DND-41 (cell line): ENCODE measurements at regions not wholly inside any gene's neighbourhood (a gene's known extent, or its start where the extent isn't known, plus 50 kb on each side); places are given as distances from the start of the nearest gene placed in this dataset.

Experiments used
- ATAC-seq: fragments of 200-7000 bp; cut with Tn5 transposase; 3 replicates; pipeline ENCODE4 v1.9.1; 2021; ENCODE audit warnings: low read depth; ENCODE audit not compliant: insufficient read depth
- DNase-seq: peaks from one replicate; pipeline ENCODE4 v3.0.0-alpha.2; 2020
- H2AFZ ChIP-seq: 2 replicates; pipeline ENCODE4 v1.6.0; 2012; ENCODE audit warnings: low read depth, low read length
- H3K27ac ChIP-seq: 2 replicates; pipeline ENCODE4 v1.5.1; 2012; ENCODE audit warnings: low read length, inconsistent platforms
- H3K27me3 ChIP-seq: fragments of 200-600 bp; sonication (generic); 2 replicates; pipeline ENCODE4 v1.6.0; 2012; ENCODE audit warnings: low read length, mild to moderate bottlenecking, inconsistent platforms; ENCODE audit not compliant: insufficient read depth, poor library complexity
- H3K36me3 ChIP-seq: 2 replicates; pipeline ENCODE4 v1.5.1; 2012; ENCODE audit warnings: low read length, inconsistent platforms; ENCODE audit not compliant: insufficient read depth
- H3K4me1 ChIP-seq: 2 replicates; pipeline ENCODE4 v1.5.1; 2012; ENCODE audit warnings: mild to moderate bottlenecking, low read length; ENCODE audit not compliant: insufficient read depth
- H3K4me2 ChIP-seq: 2 replicates; pipeline ENCODE4 v1.6.0; 2012; ENCODE audit warnings: mild to moderate bottlenecking, moderate library complexity, low read length, inconsistent platforms; ENCODE audit not compliant: insufficient read depth
- H3K4me3 ChIP-seq, 2 experiments: fragments of 200-600 bp in 1 of 2; shearing (Covaris generic) in 1 of 2; 2 replicates each; pipeline ENCODE4 v1.5.1; 2012 to 2016; ENCODE audit warnings: inconsistent platforms in 2 of 2, low read length in 2 of 2, mild to moderate bottlenecking in 2 of 2, low read depth in 1 of 2, moderate library complexity in 1 of 2
- H3K79me2 ChIP-seq: 2 replicates; pipeline ENCODE4 v1.6.0; 2012; ENCODE audit warnings: low read length, inconsistent platforms; ENCODE audit not compliant: insufficient read depth
- H3K9ac ChIP-seq: 2 replicates; pipeline ENCODE4 v1.6.0; 2012; ENCODE audit warnings: low read depth, mild to moderate bottlenecking, inconsistent platforms, low read length, moderate library complexity
- H3K9me3 ChIP-seq: 2 replicates; pipeline ENCODE4 v1.5.1; 2012; ENCODE audit warnings: low read length, moderate library complexity, mild to moderate bottlenecking, inconsistent platforms; ENCODE audit not compliant: insufficient read depth, severe bottlenecking
- H4K20me1 ChIP-seq: 2 replicates; pipeline ENCODE4 v1.6.0; 2012; ENCODE audit warnings: low read length; ENCODE audit not compliant: insufficient read depth
- CTCF ChIP-seq: IDR thresholded peaks from 2 replicates; pipeline ENCODE4 v1.5.1; 2012; ENCODE audit warnings: borderline replicate concordance, low read length, moderate library complexity, mild to moderate bottlenecking; ENCODE audit not compliant: poor library complexity, severe bottlenecking; ENCODE audit errors: extremely low read depth
- EZH2 ChIP-seq: IDR thresholded peaks from 3 replicates; pipeline ENCODE4 v1.6.1; 2012; ENCODE audit warnings: borderline replicate concordance, low read depth, mild to moderate bottlenecking, moderate library complexity, low read length, inconsistent platforms; ENCODE audit not compliant: severe bottlenecking

- H3K4me1 ChIP-seq = no peaks in the 10 kb centered on the region
- no peaks in the 10 kb centered on the region for H3K79me2 ChIP-seq
- H3K27ac ChIP-seq = no peak overlapping the region
- no peak for DNase-seq
- H3K9me3 ChIP-seq = no peaks in the 10 kb centered on the region
- no peaks in the 10 kb centered on the region for H4K20me1 ChIP-seq
- TF ChIP-seq EZH2 (no peak), CTCF (no peak)
- no peaks in the 10 kb centered on the region for H3K36me3 ChIP-seq
- no peak for ATAC-seq
- H3K27me3 ChIP-seq = no peaks in the 10 kb centered on the region
- no peak overlapping the region for H3K4me3 ChIP-seq
- no peak overlapping the region for H3K9ac ChIP-seq
- no peak overlapping the region for H3K4me2 ChIP-seq
- H2AFZ ChIP-seq = no peak overlapping the region
Measured at GRCh38 chr2:128783193-128783671, 464.6 kb upstream of the HS6ST1 start.

GRCh38 chr2:128783896-128784295 is 465.2 kb upstream of the HS6ST1 start:
- no peak overlapping the region for H3K27ac ChIP-seq
- no peak for TF ChIP-seq CTCF
- no peak for TF ChIP-seq EZH2
- no peak overlapping the region for H3K4me3 ChIP-seq
- DNase-seq = no peak
- no peak overlapping the region for H2AFZ ChIP-seq
- H4K20me1 ChIP-seq = no peaks in the 10 kb centered on the region
- H3K9ac ChIP-seq = no peak overlapping the region
- H3K79me2 ChIP-seq = no peaks in the 10 kb centered on the region
- no peak overlapping the region for H3K4me2 ChIP-seq
- peaks cover 3% of the 10 kb centered on the region for H3K9me3 ChIP-seq
- no peaks in the 10 kb centered on the region for H3K36me3 ChIP-seq
- H3K4me1 ChIP-seq = no peaks in the 10 kb centered on the region
- no peak for ATAC-seq
- no peaks in the 10 kb centered on the region for H3K27me3 ChIP-seq

GRCh38 chr2:128784626-128785306 is 466.1 kb upstream of the HS6ST1 start:
- H3K4me1 ChIP-seq = no peaks in the 10 kb centered on the region
- H3K27ac ChIP-seq = no peak overlapping the region
- no peak overlapping the region for H3K4me3 ChIP-seq
- H3K27me3 ChIP-seq = no peaks in the 10 kb centered on the region
- H3K9ac ChIP-seq = no peak overlapping the region
- no peaks in the 10 kb centered on the region for H4K20me1 ChIP-seq
- H3K9me3 ChIP-seq = peaks cover 3% of the 10 kb centered on the region
- no peak for DNase-seq
- H3K79me2 ChIP-seq = no peaks in the 10 kb centered on the region
- no peak overlapping the region for H2AFZ ChIP-seq
- H3K4me2 ChIP-seq = no peak overlapping the region
- TF ChIP-seq CTCF = no peak
- no peak for TF ChIP-seq EZH2
- ATAC-seq = peak; percentile 27; the same call in 1 of the 3 replicates
- H3K36me3 ChIP-seq = no peaks in the 10 kb centered on the region

- no peak for ATAC-seq
Measured at GRCh38 chr2:128786316-128786715, 467.6 kb upstream of the HS6ST1 start.

More at GRCh38 chr2:128786316-128786715, 467.6 kb upstream of the HS6ST1 start:
- no peaks in the 10 kb centered on the region for H3K36me3 ChIP-seq
- no peak overlapping the region for H3K9ac ChIP-seq
- H3K27ac ChIP-seq = no peak overlapping the region
- no peaks in the 10 kb centered on the region for H3K4me1 ChIP-seq
- H3K9me3 ChIP-seq = peaks cover 3% of the 10 kb centered on the region
- no peaks in the 10 kb centered on the region for H4K20me1 ChIP-seq
- DNase-seq = no peak
- no peak overlapping the region for H3K4me3 ChIP-seq
- H3K79me2 ChIP-seq = no peaks in the 10 kb centered on the region
- no peak overlapping the region for H2AFZ ChIP-seq
- no peaks in the 10 kb centered on the region for H3K27me3 ChIP-seq
- H3K4me2 ChIP-seq = no peak overlapping the region
- TF ChIP-seq CTCF (no peak), EZH2 (no peak)
